Natural killer cell (primary cell): ENCODE measurements at regions not wholly inside any gene's neighbourhood (a gene's known extent, or its start where the extent isn't known, plus 50 kb on each side); places are given as distances from the start of the nearest gene placed in this dataset.
A peak's percentile ranks its signal among the peaks of the same experiment; 100 is the strongest.

Source experiments
- ATAC-seq, 3 donors: fragments of 150-1000 bp in 2 of 3; fragments of 200-7000 bp in 1 of 3; cut with Tn5 transposase; 1 replicate in 1 of 3; 2 replicates in 2 of 3; pipeline ENCODE4 v1.10.0; 2021; ENCODE audit warnings: mild to moderate bottlenecking in 2 of 3, moderate library complexity in 2 of 3
- DNase-seq, 2 donors: peaks; one replicate each; pipeline versions ENCODE4 v3.0.0 to v3.0.0-alpha.2; 2013 to 2021; ENCODE audit warnings: mixed read lengths in 1 of 2
- H3K27ac ChIP-seq: one replicate; pipeline ENCODE4 v1.5.1; 2013; ENCODE audit warnings: mild to moderate bottlenecking, low read length
- H3K27me3 ChIP-seq: one replicate; pipeline ENCODE4 v1.6.1; 2013; ENCODE audit warnings: low read length; ENCODE audit not compliant: control insufficient read depth, insufficient read depth
- H3K36me3 ChIP-seq: one replicate; pipeline ENCODE4 v1.6.1; 2013; ENCODE audit warnings: low read length; ENCODE audit not compliant: control insufficient read depth, insufficient read depth
- H3K4me1 ChIP-seq: one replicate; pipeline ENCODE4 v1.6.1; 2013; ENCODE audit warnings: low read length; ENCODE audit not compliant: control insufficient read depth, insufficient read depth
- H3K4me3 ChIP-seq: one replicate; pipeline ENCODE4 v1.5.1; 2013; ENCODE audit warnings: low read length
- H3K9me3 ChIP-seq: one replicate; pipeline ENCODE4 v1.6.1; 2013; ENCODE audit warnings: low read length; ENCODE audit not compliant: control insufficient read depth, insufficient read depth
- H3K27ac Mint-ChIP-seq, 2 donors: one replicate each; pipeline ENCODE4 v1.8.0; 2022; ENCODE audit warnings: mild to moderate bottlenecking in 2 of 2, mixed read lengths in 2 of 2, moderate library complexity in 1 of 2
- H3K27me3 Mint-ChIP-seq, 2 donors: one replicate each; pipeline ENCODE4 v1.8.0; 2022; ENCODE audit warnings: low read depth in 2 of 2, mixed read lengths in 2 of 2
- H3K36me3 Mint-ChIP-seq: one replicate; pipeline ENCODE4 v1.8.0; 2022; ENCODE audit warnings: mixed read lengths
- H3K4me1 Mint-ChIP-seq, 2 donors: one replicate each; pipeline ENCODE4 v1.8.0; 2022; ENCODE audit warnings: mixed read lengths in 2 of 2
- H3K4me3 Mint-ChIP-seq: one replicate; pipeline ENCODE4 v1.8.0; 2022; ENCODE audit warnings: mild to moderate bottlenecking, moderate library complexity, mixed read lengths
- H3K9me3 Mint-ChIP-seq, 2 donors: one replicate each; pipeline ENCODE4 v1.8.0; 2022; ENCODE audit warnings: mixed read lengths in 2 of 2
- CTCF ChIP-seq: fragments of 200-600 bp; IDR thresholded peaks from one replicate; pipeline ENCODE4 v1.8.0; 2022; ENCODE audit warnings: antibody characterized with exemption
- WGBS: methylation state at CpG from one replicate; pipeline ENCODE4 v1.1.7; 2013; ENCODE audit warnings: missing lambda C conversion rate; ENCODE audit not compliant: insufficient coverage; 5-methylcytosine and 5-hydroxymethylcytosine counted together
- intact Hi-C: fragments of 100-400 bp; cut with micrococcal nuclease; formaldehyde crosslinking; loops from one replicate; pipeline ENCODE4 v1.14.2; 2022

- 79% methylated on average over 2 of the region's 4 CpGs for WGBS
- H3K36me3 ChIP-seq = no peaks in the 10 kb centered on the region
- Mint-ChIP-seq H3K4me1 (no peaks in the 10 kb centered on the region), H3K9me3 (no peaks in the 10 kb centered on the region), H3K36me3 (no peaks in the 10 kb centered on the region), H3K27ac (no peak overlapping the region), H3K4me3 (no peak overlapping the region), H3K27me3 (peaks cover 6 to 38% of the 10 kb centered on the region in 2 donors)
- intact Hi-C loops = no loop called here
- no peak overlapping the region for H3K27ac ChIP-seq
- peak in 1 of 2 donors; percentile 5 for DNase-seq
- H3K9me3 ChIP-seq = no peaks in the 10 kb centered on the region
- no peaks in the 10 kb centered on the region for H3K4me1 ChIP-seq
- H3K4me3 ChIP-seq = no peak overlapping the region
- H3K27me3 ChIP-seq = no peaks in the 10 kb centered on the region
- no peak for ATAC-seq
- no peak for TF ChIP-seq CTCF
Observed at GRCh38 chr2:151161821-151162551, 99.7 kb downstream of the RBM43 start.

GRCh38 chr2:151159109-151159662 is 102.5 kb downstream of the RBM43 start:
- Mint-ChIP-seq H3K9me3 (no peaks in the 10 kb centered on the region), H3K36me3 (no peaks in the 10 kb centered on the region), H3K4me3 (no peak overlapping the region), H3K4me1 (no peaks in the 10 kb centered on the region), H3K27ac (no peak overlapping the region), H3K27me3 (peaks cover 6 to 54% of the 10 kb centered on the region in 2 donors)
- no peaks in the 10 kb centered on the region for H3K27me3 ChIP-seq
- 63% methylated on average over 2 of the region's 2 CpGs for WGBS
- TF ChIP-seq CTCF = no peak
- no peak overlapping the region for H3K27ac ChIP-seq
- DNase-seq (no peak), ATAC-seq (no peak)
- intact Hi-C loops = no loop called here
- no peak overlapping the region for H3K4me3 ChIP-seq
- no peaks in the 10 kb centered on the region for H3K36me3 ChIP-seq
- no peaks in the 10 kb centered on the region for H3K4me1 ChIP-seq
- no peaks in the 10 kb centered on the region for H3K9me3 ChIP-seq

- no peaks in the 10 kb centered on the region for H3K27me3 ChIP-seq
- 77% methylated on average over 3 of the region's 5 CpGs for WGBS
- Mint-ChIP-seq H3K9me3 (no peaks in the 10 kb centered on the region), H3K4me3 (no peak overlapping the region), H3K4me1 (no peaks in the 10 kb centered on the region), H3K27me3 (peaks cover 4 to 43% of the 10 kb centered on the region in 2 donors), H3K27ac (no peak overlapping the region), H3K36me3 (no peaks in the 10 kb centered on the region)
- intact Hi-C loops = no loop called here
- no peak overlapping the region for H3K27ac ChIP-seq
- no peak for DNase-seq
- no peak overlapping the region for H3K4me3 ChIP-seq
- no peaks in the 10 kb centered on the region for H3K4me1 ChIP-seq
- H3K36me3 ChIP-seq = no peaks in the 10 kb centered on the region
- no peaks in the 10 kb centered on the region for H3K9me3 ChIP-seq
- no peak for TF ChIP-seq CTCF
- ATAC-seq = no peak
Observed at GRCh38 chr2:151157000-151157735, 104.5 kb downstream of the RBM43 start.
